SKM-1 (cell line): ENCODE measurements at regions not wholly inside any gene's neighbourhood (a gene's known extent, or its start where the extent isn't known, plus 50 kb on each side); places are given as distances from the start of the nearest gene placed in this dataset.
"Not testable (repeated sequence)": the region's sequence is repeated elsewhere in the genome, so short reads cannot be mapped to it uniquely, and the experiment has no call there.

Experiments used
- DNase-seq: peaks from one replicate; lab custom pipeline; 2025; ENCODE audit not compliant: unreplicated experiment; lab: John Stamatoyannopoulos, UW

DNA sequence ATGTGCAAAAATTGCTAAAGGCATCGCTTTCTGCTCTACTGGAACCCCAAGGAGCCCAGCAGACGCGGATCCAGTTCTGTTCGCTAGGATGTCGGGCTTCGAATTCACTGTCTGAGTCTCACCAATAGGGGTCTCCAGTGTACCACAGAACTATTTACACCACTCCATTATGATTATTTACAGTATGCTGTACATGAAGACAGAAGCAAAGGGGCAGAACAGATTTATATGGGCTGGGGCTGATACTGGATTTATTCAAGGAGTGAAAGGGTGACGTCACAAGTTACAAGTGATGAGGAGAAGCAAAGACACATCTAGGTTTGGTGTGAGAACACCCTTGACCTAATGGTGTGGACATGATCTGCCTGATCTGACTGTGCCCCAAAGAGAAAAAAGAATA is 185.3 kb upstream of the ATP5MC3 start:
- DNase-seq = peak; percentile 46

DNA sequence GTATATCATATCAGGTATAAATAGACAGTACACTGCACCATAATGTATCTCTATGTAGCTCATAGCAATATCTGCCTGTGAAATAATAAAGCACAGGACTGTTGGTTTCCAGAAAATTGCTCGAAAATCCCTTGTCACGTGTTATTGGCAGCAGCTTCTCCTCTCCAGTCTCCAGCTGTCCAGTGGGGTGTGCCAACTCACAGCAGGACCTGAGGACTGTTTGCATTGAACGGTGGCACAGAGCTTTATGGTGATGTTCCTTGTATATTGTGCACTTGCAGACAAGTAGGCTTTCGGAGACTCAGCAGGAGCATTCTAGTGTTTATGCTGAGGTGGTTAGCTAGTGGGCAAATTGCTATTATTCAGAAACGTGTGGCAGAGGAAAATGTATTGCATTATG is 182.2 kb upstream of the ATP5MC3 start:
- no peak for DNase-seq

DNA sequence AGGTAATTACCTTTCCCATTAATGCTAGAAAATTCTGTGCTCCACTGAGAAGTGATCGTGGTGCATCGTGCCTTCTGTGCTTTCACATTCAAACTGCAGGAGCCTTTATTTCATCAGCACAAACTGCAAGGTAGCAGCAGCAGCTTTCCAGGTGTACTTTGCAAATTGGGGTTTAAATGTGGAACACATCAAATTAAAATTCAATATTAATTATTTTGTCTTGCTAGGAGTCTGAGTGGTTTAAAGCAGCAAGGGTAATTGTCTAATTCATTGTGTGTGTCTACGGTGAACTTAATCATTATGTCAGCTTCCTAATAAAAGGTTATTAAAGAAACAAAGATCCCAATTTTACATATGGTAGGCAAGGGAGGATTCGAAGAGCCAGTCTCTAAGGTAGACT is 180.8 kb upstream of the ATP5MC3 start:
- no peak for DNase-seq

DNA sequence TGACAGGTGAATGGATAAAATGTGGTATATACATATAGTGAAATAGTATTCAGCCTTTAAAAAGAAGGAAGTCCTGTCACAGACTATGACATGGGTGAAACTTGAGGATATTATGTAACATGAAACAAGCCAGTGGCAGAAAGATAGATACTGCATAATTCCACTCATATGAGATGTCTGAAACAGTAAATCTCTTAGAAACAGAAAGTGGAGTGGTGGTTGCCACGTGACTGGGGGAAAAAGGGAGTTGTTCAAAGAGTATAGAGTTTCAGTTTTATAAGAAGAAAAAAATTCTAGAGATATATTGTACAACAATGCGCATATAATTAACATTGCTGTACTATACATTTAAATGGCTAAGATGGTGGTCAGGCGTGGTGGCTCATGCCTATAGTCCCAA is 178.2 kb upstream of the ATP5MC3 start:
- no peak for DNase-seq

DNA sequence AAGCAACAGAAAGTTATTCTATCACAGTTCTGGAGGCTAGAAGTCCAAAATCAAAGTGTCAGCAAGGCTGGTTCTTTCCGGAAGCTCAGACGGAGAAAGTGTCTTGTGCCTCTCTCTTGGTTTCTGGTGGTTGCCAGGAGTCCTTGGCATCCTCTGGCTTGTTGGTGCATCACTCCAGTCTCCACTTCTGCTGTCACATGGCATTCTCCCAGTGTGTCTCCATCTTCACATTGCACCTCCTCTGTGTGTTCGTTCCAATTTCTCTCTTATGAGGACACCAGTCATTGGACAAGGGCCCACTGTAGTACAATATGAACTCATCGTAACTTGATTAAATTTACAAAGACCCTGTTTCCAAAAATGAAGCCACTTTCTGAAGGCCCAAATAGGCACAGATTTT is 175.4 kb upstream of the ATP5MC3 start:
- no peak for DNase-seq

DNA sequence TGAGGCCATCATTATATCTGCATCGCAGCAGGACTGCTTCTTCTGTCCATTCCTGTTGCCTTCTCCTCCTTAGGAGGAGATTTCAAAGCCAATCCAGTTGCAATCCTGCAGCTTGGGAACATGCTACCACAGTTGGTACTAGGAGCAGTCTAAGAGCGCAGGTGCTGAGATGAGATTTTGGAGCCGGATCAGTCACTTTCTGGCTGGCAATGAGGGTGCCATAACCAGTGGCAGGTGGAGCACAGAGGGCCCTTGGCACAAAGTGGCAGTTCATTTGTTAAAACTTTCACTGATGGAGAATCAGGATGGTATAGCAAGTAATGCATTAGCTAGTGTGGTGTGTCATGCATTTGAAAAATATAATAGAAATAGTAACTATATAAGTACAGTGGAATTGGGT is 173.7 kb upstream of the ATP5MC3 start:
- no peak for DNase-seq

DNA sequence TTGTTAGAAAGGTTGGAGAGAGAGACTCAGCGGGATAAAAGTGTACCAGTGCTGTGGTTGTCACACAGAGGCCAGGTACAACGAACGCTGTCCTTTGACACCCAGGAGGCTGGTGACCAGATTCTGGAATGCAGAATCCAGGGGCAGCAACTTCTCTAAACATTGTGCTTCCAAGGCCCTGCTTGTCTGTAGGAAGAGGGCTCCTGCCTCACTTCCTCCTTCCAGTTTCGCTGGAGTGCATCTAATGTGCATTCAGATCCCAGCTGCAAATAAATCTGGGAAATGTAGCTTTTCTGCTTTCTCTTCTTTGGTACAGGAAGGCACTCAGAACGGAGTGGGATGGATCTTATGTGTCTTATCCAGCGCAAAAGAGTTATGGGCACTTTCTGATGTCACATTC is 171.8 kb upstream of the ATP5MC3 start:
- no peak for DNase-seq

DNA sequence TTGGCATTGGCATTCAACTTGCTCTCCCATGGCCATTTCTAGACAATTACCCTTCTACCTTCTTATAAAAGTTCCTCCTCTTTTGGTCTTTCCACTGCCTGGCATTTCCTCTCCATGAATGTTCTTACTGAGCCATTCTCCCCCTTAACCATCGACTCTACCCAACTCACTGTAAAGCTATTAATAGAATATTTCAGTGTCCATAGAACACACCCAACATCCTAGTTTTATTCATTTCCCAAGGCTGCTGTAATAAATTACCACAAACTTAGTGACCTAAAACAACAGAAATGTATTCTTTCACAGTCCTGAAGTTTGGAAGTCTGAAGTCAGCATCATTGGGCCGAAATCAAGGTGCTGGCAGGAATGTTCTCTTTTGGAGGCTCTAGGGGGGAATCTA is 170.0 kb upstream of the ATP5MC3 start:
- no peak for DNase-seq

DNA sequence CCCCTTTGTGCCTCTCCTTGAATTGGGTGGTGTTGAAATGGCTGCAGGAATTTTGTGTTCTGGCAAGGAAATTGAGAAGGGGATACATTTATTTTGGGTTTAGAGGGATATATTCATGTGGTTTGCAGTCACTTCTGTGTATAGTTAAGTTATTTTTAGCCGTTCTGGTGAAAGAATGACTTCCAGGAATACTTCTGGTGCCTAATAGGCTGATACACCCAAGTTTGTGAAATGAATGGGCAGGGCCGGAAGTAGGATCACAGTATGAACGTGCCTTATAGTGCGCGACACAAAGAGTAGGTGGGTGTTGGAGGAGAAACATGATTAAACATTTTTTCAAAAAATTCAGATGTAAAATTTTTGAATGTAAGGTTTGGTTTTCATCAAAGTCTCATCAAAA is 168.6 kb upstream of the ATP5MC3 start:
- no peak for DNase-seq

DNA sequence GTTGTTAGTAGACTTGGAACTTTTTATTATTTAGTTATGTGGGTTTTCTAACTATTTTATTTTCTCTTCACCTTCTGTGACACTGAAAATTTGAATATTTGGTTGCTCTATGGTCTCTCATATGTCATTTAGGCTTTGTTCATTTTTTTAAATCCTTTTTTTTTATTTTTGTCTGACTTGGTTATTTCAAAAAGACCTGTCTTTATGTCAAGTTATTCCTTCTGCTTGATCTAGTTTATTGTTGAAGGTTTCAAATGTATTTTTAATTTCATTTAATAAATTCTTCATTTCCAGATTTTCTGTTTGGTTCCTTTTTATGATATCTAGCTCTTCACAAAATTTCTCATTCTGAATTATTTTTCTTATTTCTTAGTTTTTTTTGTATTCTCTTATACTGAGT is 160.6 kb upstream of the ATP5MC3 start:
- no peak for DNase-seq

DNA sequence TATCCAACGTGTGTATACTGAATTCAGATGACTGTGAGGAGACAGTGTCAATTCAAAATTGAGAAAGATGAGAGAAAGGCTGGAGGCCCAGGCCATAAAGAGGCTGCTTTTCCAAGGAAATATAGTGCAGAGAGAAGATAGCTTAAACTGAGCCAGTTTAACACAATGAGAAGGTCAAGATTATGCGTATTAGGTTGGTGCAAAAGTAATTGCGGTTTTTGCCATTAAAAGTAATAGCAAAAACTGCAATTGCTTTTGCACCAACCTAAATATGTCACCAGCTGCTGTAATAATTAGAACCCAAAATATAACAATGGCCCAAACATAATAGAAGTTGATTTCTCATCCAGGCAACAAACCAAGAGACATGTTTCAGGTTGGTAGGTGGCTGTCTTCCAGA is 148.7 kb upstream of the ATP5MC3 start:
- no peak for DNase-seq

DNA sequence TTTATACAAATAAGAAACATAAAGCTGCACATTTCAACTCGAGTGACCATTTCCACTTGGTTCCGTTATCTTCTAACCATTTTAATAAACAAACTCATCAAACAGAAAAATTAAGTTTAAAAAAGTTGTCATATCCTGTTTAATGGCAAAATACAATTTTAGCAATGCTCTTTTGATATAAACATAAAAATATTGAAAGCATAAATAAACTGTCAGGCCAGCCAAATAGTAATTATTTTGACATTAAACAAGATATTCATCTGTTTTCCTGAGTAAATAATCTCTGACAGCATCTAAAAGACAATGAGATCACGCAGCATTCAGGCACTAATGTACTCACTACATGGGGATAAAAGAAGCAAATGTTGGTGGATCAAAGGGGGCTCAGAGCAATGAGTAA is 145.3 kb upstream of the ATP5MC3 start:
- DNase-seq = no peak

DNA sequence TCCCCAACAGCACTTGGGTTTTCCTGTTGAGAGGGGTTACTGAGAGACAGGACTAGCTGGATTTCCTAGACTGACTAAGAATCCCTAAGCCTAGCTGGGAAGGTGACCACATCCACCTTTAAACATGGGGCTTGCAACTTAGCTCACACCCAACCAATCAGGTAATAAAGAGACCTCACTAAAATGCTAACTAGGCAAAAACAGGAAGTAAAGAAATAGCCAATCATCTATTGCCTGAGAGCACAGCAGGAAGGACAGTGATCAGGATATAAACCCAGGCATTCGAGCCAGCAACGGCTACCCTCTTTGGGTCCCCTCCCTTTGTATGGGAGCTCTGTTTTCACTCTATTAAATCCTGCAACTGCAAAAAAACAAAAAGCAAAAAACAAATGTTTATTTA is 144.7 kb upstream of the ATP5MC3 start:
- DNase-seq = not testable (repeated sequence)

DNA sequence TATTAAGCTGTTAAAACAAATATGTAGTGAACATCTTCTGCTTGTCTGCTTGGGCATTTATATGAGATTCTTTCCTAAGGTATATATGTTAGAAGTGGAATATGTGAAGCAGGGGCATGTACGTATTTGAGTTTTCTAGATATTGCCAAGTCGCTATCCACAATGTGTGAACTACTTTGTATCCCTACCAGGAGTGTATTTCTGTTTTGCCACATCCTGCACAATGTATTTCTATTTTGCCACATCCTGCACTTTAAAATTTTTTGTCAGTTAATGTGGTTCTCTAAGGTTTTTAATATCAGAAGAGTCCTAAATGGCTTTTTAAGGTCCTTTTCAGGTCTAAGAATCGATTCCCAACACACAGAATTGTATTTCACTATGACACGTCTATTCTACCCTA is 141.7 kb upstream of the ATP5MC3 start:
- DNase-seq = no peak

DNA sequence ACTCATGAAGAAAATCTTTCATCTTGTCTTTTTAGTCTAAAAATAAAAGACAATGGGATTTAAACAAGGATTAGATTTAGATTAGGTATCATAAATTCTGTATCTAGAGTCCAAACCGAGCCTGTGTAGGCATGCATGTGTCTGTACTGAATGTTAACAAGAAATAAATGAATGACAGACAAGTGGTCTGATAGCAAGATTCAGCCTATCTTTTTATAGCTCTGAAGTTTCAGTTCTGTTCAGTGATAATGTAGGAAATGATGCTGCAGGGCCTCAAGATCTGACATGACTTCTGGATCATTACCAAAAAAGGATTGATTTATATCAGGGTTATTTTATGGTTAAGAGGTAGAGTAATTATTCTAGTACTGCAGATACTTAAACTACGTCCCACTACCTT is 137.0 kb upstream of the ATP5MC3 start:
- no peak for DNase-seq

DNA sequence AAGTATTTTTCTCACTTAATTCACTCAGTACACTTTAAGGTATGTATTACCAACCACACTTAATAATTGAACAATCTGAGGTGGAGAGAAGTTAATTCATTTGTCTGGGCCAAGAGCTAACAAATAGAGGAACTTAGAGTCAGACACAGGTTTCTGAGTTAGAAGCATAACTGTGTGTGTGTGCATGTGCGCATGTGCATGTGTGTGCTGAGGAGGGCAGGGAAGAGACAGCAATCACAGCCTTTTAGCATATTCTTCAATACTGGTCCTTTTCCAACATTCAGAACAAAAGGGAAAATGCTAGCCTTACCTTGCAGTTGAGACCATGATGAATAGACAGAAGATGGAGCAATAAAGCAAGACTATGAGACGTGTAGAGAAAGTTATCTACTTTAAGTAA is 136.2 kb upstream of the ATP5MC3 start:
- DNase-seq = no peak

DNA sequence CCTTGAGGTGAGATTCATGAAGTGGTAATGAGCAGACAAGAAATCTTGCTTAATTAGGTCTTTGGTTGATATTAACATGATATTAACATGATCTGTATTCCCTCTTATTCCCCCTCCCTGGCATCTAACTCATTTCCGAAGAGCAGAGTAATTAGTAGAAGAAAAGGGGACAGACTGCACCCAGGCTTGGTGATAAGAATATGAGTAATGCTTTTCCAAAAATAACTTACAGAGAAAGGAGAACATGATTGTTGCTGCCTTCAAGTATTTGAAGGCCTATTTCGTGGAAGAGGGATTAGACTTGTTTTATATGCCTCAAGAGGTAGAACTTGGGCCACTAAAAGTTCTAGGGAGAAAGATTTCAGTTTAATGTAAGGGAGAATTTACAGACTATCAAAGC is 130.6 kb upstream of the ATP5MC3 start:
- no peak for DNase-seq

DNA sequence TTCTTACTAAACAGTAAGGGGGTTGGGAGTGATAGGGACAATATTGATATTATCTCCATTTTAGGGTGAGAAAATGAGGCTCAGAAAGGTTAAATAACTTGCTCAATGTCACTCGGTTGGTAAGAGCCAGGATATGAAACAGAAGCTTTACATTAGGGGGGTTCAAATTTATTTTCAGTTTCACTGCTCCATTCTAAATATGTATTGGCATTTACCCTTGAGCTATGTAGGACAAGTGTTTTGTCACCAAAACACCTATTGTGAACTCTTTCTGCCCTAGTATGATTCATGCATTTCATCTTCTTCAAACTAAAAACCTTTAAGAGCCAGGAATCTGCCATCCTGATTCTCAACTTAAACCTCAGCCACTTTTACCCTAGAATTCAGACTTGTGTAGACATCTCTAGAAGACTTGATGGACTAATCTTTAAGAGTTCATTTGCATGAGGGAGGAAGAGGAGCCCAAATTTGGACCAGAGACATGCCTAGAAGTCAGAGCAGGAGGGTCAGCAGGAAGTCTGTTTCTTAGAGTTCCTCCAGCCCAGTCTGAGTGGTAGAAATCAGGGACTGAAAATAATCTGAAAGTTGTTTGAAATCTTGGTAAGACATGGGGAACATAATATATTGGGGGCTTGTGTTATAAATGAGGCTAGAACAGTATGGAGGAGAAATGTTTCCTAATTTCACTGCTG is 129.4 kb upstream of the ATP5MC3 start:
- DNase-seq = no peak

DNA sequence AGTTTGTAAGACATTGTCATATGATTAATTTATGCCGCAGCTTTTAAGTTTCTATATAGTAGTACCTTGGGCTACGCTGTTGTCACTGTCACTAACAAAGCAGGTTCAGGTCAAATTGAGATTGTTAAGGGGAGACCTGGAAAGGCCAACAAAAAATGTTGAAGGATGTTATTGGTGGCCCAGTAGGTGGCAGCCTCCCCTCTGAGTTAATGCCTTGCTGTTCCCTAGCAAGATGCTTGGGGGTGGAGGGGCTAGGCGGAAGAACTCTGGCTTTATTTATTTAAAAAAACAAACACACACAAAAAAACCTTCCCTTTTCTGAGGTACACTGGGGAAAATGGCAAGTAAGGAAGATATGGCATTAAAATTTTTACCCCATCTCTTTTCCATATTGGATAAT is 128.3 kb upstream of the ATP5MC3 start:
- no peak for DNase-seq

DNA sequence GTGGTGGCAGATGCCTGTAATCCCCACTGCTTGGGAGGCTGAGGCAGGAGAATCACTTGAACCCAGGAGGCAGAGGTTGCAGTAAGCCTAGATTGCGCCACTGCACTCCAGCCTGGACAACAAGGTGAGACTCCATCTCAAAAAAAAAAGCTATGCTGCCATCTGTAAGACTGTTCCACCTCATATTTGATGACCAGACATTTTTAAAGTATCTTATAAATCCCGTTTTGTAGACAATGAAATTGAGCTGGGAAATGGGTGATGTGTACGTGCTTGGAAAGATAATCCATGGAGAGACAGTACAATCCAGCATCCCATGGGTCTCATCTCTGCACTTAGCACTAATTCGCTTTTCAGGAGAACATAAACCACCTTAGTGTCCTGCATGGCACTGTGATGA is 126.5 kb upstream of the ATP5MC3 start:
- no peak for DNase-seq

DNA sequence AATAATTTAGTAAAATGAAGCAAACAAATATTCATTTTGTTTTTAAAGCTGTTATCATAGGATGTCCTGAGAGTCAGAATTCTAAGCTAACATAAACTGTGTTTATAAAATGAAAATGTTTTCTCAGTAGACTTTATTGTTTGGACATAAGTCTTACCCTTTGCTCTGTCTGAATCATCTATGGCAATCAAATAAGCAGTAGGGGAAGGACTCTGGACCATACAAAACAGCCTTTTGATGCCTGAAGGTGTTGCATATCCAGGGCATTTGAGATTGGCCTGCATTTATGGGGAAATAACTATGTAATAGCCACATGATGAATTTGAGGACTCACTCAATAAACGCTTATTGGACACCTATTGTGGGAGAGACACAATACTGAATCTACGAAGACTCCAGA is 123.0 kb upstream of the ATP5MC3 start:
- no peak for DNase-seq

DNA sequence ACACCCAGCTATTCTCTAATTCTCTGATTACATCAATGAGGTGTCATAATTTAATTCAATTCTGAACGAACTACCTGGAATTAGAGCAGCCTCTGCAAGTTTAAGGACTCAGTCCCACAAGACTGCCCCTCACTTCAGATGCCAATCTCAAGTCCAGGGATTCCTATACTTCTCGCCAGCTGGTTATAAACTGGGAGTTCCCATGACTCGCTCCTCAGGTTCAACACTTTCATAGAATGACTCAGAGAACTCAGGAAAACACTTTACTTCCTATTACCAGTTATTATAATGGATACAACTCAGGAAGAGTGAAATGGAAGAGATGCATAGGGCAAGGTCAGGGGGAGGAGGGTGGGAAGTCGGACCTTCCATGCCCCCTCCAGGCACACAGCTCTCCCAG is 112.3 kb upstream of the ATP5MC3 start:
- no peak for DNase-seq

DNA sequence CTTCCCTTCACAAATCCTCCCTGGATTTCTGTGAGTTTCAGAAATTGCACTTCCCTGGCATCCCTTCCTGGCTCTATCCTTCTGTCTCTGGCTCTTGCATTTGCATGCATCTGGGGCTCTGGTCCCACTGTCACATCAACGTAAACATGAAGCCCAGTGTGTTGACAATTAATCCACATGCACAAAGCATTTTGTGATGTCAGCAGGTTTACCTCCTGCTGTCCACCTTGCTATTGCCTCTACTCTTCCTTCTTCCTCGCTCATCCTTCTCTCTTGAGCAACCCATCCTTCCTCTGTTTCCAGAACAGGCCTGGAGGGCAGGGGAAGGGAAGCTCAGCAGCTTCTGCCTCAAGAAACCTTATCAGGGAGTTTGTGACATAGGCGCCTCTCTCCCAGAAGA is 111.7 kb upstream of the ATP5MC3 start:
- no peak for DNase-seq

DNA sequence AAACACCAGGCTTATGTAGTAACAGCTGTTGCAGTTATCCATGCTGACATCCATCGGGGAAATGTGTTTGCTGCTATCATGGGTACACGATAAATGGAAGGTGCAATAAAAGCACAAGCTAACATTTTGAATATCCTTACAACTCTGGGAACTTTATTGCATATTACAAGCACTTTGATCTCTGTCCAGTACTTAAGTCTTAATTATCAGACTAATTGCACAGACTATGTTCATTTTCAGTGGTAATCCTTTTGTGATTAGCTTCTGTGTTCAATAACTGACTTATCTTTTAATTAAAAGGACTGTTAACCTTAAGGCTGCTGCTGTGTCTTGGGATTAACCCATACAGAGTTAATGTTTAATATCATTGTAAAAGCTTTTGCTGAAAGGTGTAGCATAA is 101.4 kb upstream of the ATP5MC3 start:
- DNase-seq = no peak
